GM19193 (cell line): ENCODE measurements at regions not wholly inside any gene's neighbourhood (a gene's known extent, or its start where the extent isn't known, plus 50 kb on each side); places are given as distances from the start of the nearest gene placed in this dataset.

Experiments
- POLR2A ChIP-seq: IDR thresholded peaks from 4 replicates; pipeline ENCODE4 v1.6.1; 2011; ENCODE audit not compliant: insufficient read depth, insufficient read length; ENCODE audit errors: extremely low read depth

DNA sequence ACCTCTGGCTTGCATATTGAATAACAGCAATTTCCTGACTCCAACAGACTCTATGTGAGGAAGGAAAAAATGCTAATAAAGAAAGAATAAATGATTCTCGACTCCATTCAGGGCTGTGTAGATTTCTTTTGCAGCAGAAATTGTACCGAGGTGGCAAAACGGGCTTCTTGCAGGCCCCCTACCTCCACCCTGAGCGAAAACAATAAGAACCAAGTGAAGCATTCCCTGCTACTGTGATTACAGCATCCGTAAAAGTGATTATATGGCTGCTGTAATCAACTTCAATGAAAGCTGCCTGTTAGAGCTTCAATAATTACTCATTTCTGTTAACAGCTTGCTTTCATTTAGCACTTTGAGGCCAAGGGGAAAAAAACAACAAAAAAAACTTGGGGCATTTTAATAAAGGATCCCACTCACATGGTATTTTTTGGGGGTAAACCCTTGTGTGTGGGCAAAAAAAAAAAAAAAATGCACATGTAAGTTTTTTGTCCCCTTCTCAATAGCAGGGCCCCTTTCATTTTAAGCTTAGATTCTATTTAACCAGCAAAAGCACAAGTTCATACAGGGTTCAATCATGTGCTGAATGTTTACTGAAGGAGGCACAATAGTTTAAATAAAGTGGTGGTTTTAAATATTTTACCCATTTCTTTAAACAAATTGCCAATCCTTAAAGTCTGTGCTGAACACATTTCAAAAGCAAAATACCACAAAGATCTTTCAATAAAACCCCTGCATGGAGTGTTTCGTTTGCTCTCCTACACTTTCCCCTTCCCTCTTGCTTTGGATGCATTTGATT lies 271.6 kb downstream of the LMO4 start:
- TF ChIP-seq POLR2A = no peak

DNA sequence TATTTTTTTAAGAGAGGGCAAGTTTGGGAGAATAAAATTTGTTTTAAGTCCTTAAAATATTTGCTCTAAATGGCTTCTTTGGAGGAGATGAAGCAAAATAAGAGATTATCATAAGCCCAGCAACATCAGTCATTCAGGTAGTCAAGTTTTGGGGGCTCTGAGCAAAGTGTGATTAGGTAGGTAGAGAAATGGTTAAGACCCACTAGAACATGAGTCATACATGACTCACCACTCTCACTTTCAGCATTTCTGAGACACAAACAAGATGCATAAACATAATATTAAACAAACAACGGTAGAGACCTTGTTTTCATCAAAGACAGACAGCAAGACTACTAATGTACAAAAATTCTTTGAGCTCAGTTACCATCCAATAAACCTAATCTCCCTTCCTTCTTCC lies 272.2 kb downstream of the LMO4 start:
- no peak for TF ChIP-seq POLR2A

- no peak for TF ChIP-seq POLR2A
Measured at GRCh38 chr1:87603626-87604025, 274.9 kb downstream of the LMO4 start.

DNA sequence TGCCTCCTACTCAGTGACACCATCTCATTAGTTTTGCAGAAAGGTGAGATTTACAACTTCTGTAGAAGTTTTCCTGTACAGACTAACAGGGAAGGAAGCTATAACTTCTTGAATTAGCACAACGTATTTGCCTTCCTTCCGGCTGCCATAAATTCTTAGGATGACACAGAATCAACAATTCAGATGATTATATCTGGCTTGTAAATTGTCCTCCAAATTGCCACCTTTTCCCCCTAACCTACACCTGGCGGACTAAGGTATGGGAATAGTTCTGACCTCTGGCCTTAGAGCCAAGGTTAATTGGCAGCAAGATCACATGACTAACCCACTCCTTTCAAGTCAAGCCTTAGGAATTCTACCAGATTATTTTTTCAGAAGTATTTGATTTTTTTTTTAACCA lies 284.3 kb downstream of the LMO4 start:
- no peak for TF ChIP-seq POLR2A

DNA sequence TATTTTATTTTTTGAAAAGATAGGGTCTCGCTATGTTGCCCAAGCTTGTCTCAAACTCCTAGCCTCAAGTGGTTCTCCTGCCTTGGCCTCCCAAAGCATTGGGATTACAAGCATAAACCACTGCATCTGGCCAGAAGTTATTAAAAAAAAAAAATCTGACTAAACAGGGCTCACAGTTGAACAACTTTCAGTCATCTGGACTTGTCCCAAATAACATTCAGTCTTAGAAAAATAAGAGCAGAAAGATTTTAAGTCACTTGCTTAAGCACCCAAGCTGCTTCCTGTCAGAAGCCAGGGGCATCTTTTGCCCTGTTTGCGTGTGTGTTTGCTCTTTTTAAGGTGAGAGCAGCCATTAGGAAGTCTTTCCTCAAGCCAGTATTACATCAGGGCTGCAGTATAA lies 286.8 kb downstream of the LMO4 start:
- TF ChIP-seq POLR2A = no peak

DNA sequence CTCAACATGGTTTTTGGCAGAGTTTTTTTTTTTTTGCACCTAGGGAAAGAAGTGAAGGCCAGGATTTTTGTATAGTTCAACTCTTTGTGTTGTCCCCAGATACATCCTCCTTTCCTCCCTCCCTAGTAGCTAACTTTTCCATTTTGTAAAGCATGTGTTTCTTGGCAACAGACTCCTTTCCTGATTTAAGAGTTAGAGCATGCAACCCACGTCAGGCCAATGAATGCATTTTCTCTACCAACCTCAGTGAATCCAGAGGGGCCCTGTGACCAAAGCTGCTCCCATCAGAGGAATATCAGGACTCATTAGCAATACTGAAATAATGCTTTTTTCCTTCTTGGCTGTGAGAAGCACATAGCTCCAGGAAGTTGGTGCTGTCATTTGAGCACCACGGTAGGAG lies 287.2 kb downstream of the LMO4 start:
- no peak for TF ChIP-seq POLR2A

GRCh38 chr1:87620807-87621206 lies 292.1 kb downstream of the LMO4 start:
- no peak for TF ChIP-seq POLR2A

- no peak for TF ChIP-seq POLR2A
Measured at GRCh38 chr1:87629673-87630072, 301.0 kb downstream of the LMO4 start.

DNA sequence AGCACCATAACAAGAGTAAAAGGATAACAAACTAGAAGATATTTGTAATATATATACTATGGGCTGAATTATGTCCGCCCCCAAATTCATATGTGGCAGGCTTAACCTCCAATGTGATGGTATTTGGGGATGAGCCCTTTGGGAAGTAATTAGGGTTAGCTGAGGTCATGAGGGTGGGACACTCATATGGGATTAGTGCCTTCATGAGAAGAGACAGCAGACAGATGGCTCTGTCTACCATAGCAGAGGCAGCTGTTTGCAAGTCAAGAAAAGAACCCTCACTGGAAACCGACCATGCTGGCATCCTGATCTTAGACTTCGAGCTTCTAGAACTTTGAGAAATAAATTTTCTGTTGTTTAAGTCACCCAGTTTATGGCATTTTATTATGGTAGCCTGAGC lies 303.6 kb downstream of the LMO4 start:
- TF ChIP-seq POLR2A = no peak

DNA sequence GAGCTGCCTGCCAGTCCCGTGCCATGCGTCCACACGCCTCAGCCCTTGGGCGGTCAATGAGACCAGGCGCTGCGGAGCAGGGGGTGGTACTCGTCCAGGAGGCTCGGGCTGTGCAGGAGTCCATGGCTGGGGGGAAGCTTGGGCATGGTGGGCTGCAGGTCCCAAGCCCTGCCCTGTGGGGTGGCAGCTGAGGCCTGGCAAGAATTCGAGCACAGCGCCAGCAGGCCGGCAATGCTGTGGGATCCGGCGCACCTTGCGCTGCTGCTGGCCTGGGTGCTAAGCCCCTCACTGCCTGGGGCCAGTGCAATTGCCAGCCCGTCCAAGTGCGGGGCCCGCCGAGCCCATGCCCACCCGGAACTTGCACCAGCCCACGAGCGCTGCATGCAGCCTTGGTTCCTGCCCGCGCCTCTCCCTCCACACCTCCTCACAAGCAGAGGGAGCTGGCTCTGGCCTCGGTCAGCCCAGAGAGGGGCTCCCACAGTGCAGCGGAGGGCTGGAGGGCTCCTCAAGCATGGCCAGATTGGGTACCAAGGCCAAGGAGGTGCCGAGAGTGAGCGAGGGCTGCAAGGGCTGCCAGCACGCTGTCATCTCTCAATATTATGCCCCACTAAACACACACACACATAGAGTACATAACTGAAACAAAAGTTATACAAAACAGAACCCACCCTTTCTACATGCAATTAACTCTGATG lies 307.7 kb downstream of the LMO4 start:
- no peak for TF ChIP-seq POLR2A

GRCh38 chr1:87638636-87639035 lies 310.0 kb downstream of the LMO4 start:
- no peak for TF ChIP-seq POLR2A

DNA sequence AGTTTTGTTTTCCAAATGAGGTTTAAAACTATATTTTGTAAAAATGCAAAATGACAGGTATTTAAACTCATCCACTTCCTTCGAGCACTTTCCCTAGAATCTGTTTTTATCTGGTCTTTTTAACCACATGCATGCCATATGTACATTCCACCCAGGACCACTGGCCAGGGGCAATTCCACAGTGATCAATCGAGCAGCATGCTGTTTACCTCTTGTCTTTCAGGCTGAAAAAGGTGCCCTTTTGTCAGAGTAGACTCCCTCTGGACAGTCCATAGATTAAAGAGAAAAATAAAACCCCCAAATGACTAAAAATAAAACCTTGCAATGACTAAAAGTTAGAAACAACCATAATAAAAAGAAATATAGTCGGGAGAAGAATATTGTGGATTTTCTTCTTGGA lies 313.3 kb downstream of the LMO4 start:
- TF ChIP-seq POLR2A = no peak

DNA sequence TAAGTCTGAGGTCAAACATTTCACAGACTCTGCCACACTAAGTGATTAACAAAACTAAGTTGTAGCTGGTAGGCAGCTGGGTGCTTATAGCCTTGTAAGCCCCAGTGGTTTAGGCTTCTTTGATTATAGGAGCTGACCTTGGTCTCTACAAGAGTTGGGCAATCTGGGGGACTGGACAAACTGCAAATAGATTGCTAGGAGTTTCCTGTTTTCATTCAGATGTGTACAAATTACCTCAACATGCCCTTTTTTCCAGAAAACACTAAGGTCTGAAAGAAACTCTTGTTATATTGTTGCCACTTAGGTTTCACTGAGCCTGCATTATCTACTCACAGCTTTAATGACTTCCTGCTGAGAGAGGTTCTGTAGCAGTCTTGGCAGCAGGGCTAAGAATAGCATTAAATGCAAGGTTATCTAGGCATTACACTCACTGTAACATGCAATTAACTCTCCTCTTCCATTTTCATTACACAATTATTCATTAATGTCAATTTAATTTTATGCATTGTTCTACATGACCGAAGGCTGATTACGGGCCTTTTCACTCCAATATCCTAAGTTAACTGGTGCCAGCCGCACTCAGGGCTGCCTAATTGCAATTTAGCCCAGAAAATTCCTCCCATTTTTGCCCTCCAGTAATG lies 314.0 kb downstream of the LMO4 start:
- TF ChIP-seq POLR2A = no peak

GRCh38 chr1:87644033-87644578 lies 315.4 kb downstream of the LMO4 start:
- no peak for TF ChIP-seq POLR2A

- TF ChIP-seq POLR2A = no peak
Measured at GRCh38 chr1:87644579-87645190, 316.0 kb downstream of the LMO4 start.
